Naive thymus-derived CD4-positive, alpha-beta T cell (primary cell): ENCODE measurements at regions not wholly inside any gene's neighbourhood (a gene's known extent, or its start where the extent isn't known, plus 50 kb on each side); places are given as distances from the start of the nearest gene placed in this dataset.

ENCODE experiments used
- ATAC-seq: fragments of 150-1000 bp; cut with Tn5 transposase; 2 replicates; pipeline ENCODE4 v1.10.0; 2021; ENCODE audit warnings: mild to moderate bottlenecking, moderate library complexity
- CTCF ChIA-PET: fragments of 350-600 bp; sonication (Branson Sonifier 250); formaldehyde crosslinking; loops from one replicate; lab custom pipeline; 2021; ENCODE audit warnings: antibody characterized with exemption; lab: Charles Lee
- POLR2A ChIA-PET: fragments of 350-600 bp; sonication (Branson Sonifier 250); formaldehyde crosslinking; loops from one replicate; lab custom pipeline; 2021; ENCODE audit warnings: antibody characterized with exemption, inconsistent platforms; lab: Charles Lee
- DNase-seq, 9 donors: peaks; one replicate each; pipeline versions ENCODE4 v3.0.0 to v3.0.0-alpha.2; 2020 to 2022; ENCODE audit warnings: mixed read lengths in 1 of 9
- H3K27ac ChIP-seq: one replicate; pipeline ENCODE4 v1.7.0; 2013; ENCODE audit warnings: mild to moderate bottlenecking, low read depth, low read length, moderate library complexity
- H3K27me3 ChIP-seq, 2 donors: one replicate each; pipeline ENCODE4 v1.7.0; 2013; ENCODE audit warnings: low read length in 2 of 2, mild to moderate bottlenecking in 2 of 2, moderate library complexity in 2 of 2; ENCODE audit not compliant: control insufficient read depth in 2 of 2, insufficient read depth in 2 of 2
- H3K36me3 ChIP-seq, 3 experiments: 1 replicate in 2 of 3; 2 replicates in 1 of 3; pipeline ENCODE4 v1.7.0; 2013; ENCODE audit warnings: low read length in 3 of 3, mild to moderate bottlenecking in 3 of 3, moderate library complexity in 1 of 3; ENCODE audit not compliant: insufficient read depth in 3 of 3, control insufficient read depth in 2 of 3
- H3K4me1 ChIP-seq, 2 donors: one replicate each; pipeline ENCODE4 v1.7.0; 2013; ENCODE audit warnings: low read length in 2 of 2, mild to moderate bottlenecking in 2 of 2, moderate library complexity in 1 of 2; ENCODE audit not compliant: control insufficient read depth in 2 of 2, insufficient read depth in 2 of 2
- H3K4me3 ChIP-seq: 2 replicates; pipeline ENCODE4 v1.7.0; 2013; ENCODE audit warnings: mild to moderate bottlenecking, low read length
- H3K9me3 ChIP-seq, 3 experiments: 1 replicate in 2 of 3; 2 replicates in 1 of 3; pipeline ENCODE4 v1.7.0; 2013; ENCODE audit warnings: low read length in 3 of 3; ENCODE audit not compliant: control insufficient read depth in 2 of 3
- H3K27ac Mint-ChIP-seq, 9 donors: one replicate each; pipeline ENCODE4 v1.8.0; 2020 to 2022; ENCODE audit warnings: mixed read lengths in 9 of 9, mild to moderate bottlenecking in 8 of 9, moderate library complexity in 5 of 9, inconsistent platforms in 2 of 9
- H3K27me3 Mint-ChIP-seq, 5 donors: one replicate each; pipeline ENCODE4 v1.8.0; 2021 to 2022; ENCODE audit warnings: mixed read lengths in 5 of 5, mild to moderate bottlenecking in 1 of 5
- H3K36me3 Mint-ChIP-seq, 5 donors: one replicate each; pipeline ENCODE4 v1.8.0; 2020 to 2022; ENCODE audit warnings: mixed read lengths in 5 of 5, mild to moderate bottlenecking in 3 of 5, inconsistent platforms in 1 of 5
- H3K4me1 Mint-ChIP-seq, 7 donors: one replicate each; pipeline ENCODE4 v1.8.0; 2020 to 2022; ENCODE audit warnings: mixed read lengths in 7 of 7, mild to moderate bottlenecking in 3 of 7, inconsistent platforms in 1 of 7
- H3K4me3 Mint-ChIP-seq, 10 donors: one replicate each; pipeline ENCODE4 v1.8.0; 2020 to 2022; ENCODE audit warnings: mild to moderate bottlenecking in 10 of 10, mixed read lengths in 10 of 10, moderate library complexity in 6 of 10, inconsistent platforms in 2 of 10
- H3K9me3 Mint-ChIP-seq, 11 donors: one replicate each; pipeline ENCODE4 v1.8.0; 2020 to 2022; ENCODE audit warnings: mixed read lengths in 11 of 11, mild to moderate bottlenecking in 4 of 11, inconsistent platforms in 1 of 11, moderate library complexity in 1 of 11
- intact Hi-C, 2 donors: fragments of 100-400 bp; cut with micrococcal nuclease; formaldehyde crosslinking; loops; one replicate each; pipeline ENCODE4 v1.15.1; 2023

GRCh38 chr3:72664184-72664975, 183.9 kb downstream of the SHQ1 start:
- ATAC-seq (no peak), DNase-seq (no peak)
- H3K27me3 Mint-ChIP-seq, result peaks cover 0 to 4% (median 0%) of the 10 kb centered on the region in 5 donors
- Histone ChIP-seq H3K9me3 (no peaks in the 10 kb centered on the region), H3K36me3 (no peaks in the 10 kb centered on the region), H3K4me1 (peaks cover 0 to 4% of the 10 kb centered on the region in 2 donors), H3K4me3 (no peak overlapping the region), H3K27me3 (no peaks in the 10 kb centered on the region), H3K27ac (no peak overlapping the region)
- ChIA-PET CTCF (interaction anchor here (0.5 to 5.9 kb wide), 6 partner anchors 150 to 789 kb away, joined by 3 to 242 read pairs (median 12); no protein-coding TSS in a partner anchor), POLR2A (interaction anchor here (3.2 kb wide), 1 partner anchor 158 kb away, joined by 32 read pairs; no protein-coding TSS in a partner anchor)
- no peaks in the 10 kb centered on the region for H3K9me3 Mint-ChIP-seq
- H3K4me3 Mint-ChIP-seq, result no peak overlapping the region
- H3K4me1 Mint-ChIP-seq, result peaks cover 0 to 6% (median 0%) of the 10 kb centered on the region in 7 donors
- peaks cover 0 to 3% (median 0%) of the 10 kb centered on the region in 5 donors for H3K36me3 Mint-ChIP-seq
- intact Hi-C loops, result loop anchor here in 1 of 2 donors (10.0 kb wide), 1 partner anchor 390 kb away; no protein-coding TSS in a partner anchor
- H3K27ac Mint-ChIP-seq, result peak overlapping the region in 1 of 9 donors; percentile 23

GRCh38 chr3:72663429-72663828, 184.8 kb downstream of the SHQ1 start:
- DNase-seq (no peak), ATAC-seq (no peak)
- Histone ChIP-seq H3K4me1 (peaks cover 0 to 4% of the 10 kb centered on the region in 2 donors), H3K27me3 (no peaks in the 10 kb centered on the region), H3K9me3 (no peaks in the 10 kb centered on the region), H3K27ac (no peak overlapping the region), H3K4me3 (no peak overlapping the region), H3K36me3 (no peaks in the 10 kb centered on the region)
- Mint-ChIP-seq H3K4me3 (no peak overlapping the region), H3K4me1 (peaks cover 1 to 15% (median 6%) of the 10 kb centered on the region in 7 donors), H3K27me3 (peaks cover 0 to 4% (median 4%) of the 10 kb centered on the region in 5 donors), H3K9me3 (no peaks in the 10 kb centered on the region), H3K36me3 (peaks cover 0 to 3% (median 0%) of the 10 kb centered on the region in 5 donors), H3K27ac (no peak overlapping the region)
- CTCF ChIA-PET, result interaction anchor here (5.9 kb wide), 1 partner anchor 158 kb away, joined by 242 read pairs; no protein-coding TSS in a partner anchor
- intact Hi-C loops, result loop anchor here in 1 of 2 donors (10.0 kb wide), 1 partner anchor 391 kb away; no protein-coding TSS in a partner anchor
- POLR2A ChIA-PET, result no interaction called here

GRCh38 chr3:72661115-72661457, 187.2 kb downstream of the SHQ1 start:
- intact Hi-C loops, result loop anchor here in 1 of 2 donors (10.0 kb wide), 1 partner anchor 394 kb away; no protein-coding TSS in a partner anchor
- peaks cover 0 to 9% of the 10 kb centered on the region in 2 donors for H3K4me1 ChIP-seq
- H3K9me3 Mint-ChIP-seq, result no peaks in the 10 kb centered on the region
- H3K36me3 Mint-ChIP-seq, result peaks cover 0 to 3% (median 0%) of the 10 kb centered on the region in 5 donors
- peaks cover 10 to 29% (median 19%) of the 10 kb centered on the region in 7 donors for H3K4me1 Mint-ChIP-seq
- no peaks in the 10 kb centered on the region for H3K36me3 ChIP-seq
- H3K27ac Mint-ChIP-seq, result no peak overlapping the region
- no peaks in the 10 kb centered on the region for H3K27me3 ChIP-seq
- ATAC-seq (no peak), DNase-seq (no peak)
- no peak overlapping the region for H3K27ac ChIP-seq
- H3K9me3 ChIP-seq, result no peaks in the 10 kb centered on the region
- no peak overlapping the region for H3K4me3 ChIP-seq
- peaks cover 0 to 6% (median 4%) of the 10 kb centered on the region in 5 donors for H3K27me3 Mint-ChIP-seq
- no peak overlapping the region for H3K4me3 Mint-ChIP-seq
- ChIA-PET CTCF (interaction anchor here (1.7 kb wide), 1 partner anchor 785 kb away, joined by 4 read pairs; no protein-coding TSS in a partner anchor), POLR2A (no interaction called here)

GRCh38 chr3:72660270-72661114, 187.8 kb downstream of the SHQ1 start:
- DNase-seq (no peak), ATAC-seq (no peak)
- Mint-ChIP-seq H3K27me3 (peaks cover 0 to 7% (median 4%) of the 10 kb centered on the region in 5 donors), H3K36me3 (peaks cover 0 to 3% (median 0%) of the 10 kb centered on the region in 5 donors), H3K9me3 (no peaks in the 10 kb centered on the region), H3K4me1 (peaks cover 10 to 30% (median 19%) of the 10 kb centered on the region in 7 donors), H3K27ac (no peak overlapping the region), H3K4me3 (no peak overlapping the region)
- CTCF ChIA-PET, result interaction anchor here (0.9 to 1.7 kb wide), 2 partner anchors 162 to 785 kb away, joined by 3 to 4 read pairs; no protein-coding TSS in a partner anchor
- peaks cover 0 to 9% of the 10 kb centered on the region in 2 donors for H3K4me1 ChIP-seq
- no peaks in the 10 kb centered on the region for H3K27me3 ChIP-seq
- POLR2A ChIA-PET, result interaction anchor here (1.2 kb wide), 1 partner anchor 79 kb away, joined by 3 read pairs; no protein-coding TSS in a partner anchor
- H3K36me3 ChIP-seq, result no peaks in the 10 kb centered on the region
- no peaks in the 10 kb centered on the region for H3K9me3 ChIP-seq
- H3K27ac ChIP-seq, result no peak overlapping the region
- intact Hi-C loops, result loop anchor here in 1 of 2 donors (10.0 kb wide), 1 partner anchor 394 kb away; no protein-coding TSS in a partner anchor
- no peak overlapping the region for H3K4me3 ChIP-seq

- Histone ChIP-seq H3K9me3 (no peaks in the 10 kb centered on the region), H3K4me1 (peaks cover 0 to 9% of the 10 kb centered on the region in 2 donors), H3K27me3 (no peaks in the 10 kb centered on the region), H3K36me3 (no peaks in the 10 kb centered on the region), H3K27ac (no peak overlapping the region), H3K4me3 (no peak overlapping the region)
- ChIA-PET POLR2A (interaction anchor here (1.2 kb wide), 1 partner anchor 80 kb away, joined by 3 read pairs; no protein-coding TSS in a partner anchor), CTCF (interaction anchor here (0.9 to 3.3 kb wide), 4 partner anchors 7 to 784 kb away, joined by 3 to 20 read pairs (median 9); no protein-coding TSS in a partner anchor)
- Mint-ChIP-seq H3K27me3 (peaks cover 5 to 10% (median 7%) of the 10 kb centered on the region in 5 donors), H3K4me1 (peaks cover 12 to 38% (median 19%) of the 10 kb centered on the region in 7 donors), H3K36me3 (peaks cover 0 to 3% (median 0%) of the 10 kb centered on the region in 5 donors), H3K9me3 (no peaks in the 10 kb centered on the region), H3K27ac (peak overlapping the region in 2 of 9 donors; percentile 9 to 50), H3K4me3 (no peak overlapping the region)
- intact Hi-C loops, result loop anchor here in 1 of 2 donors (10.0 kb wide), 1 partner anchor 405 kb away; no protein-coding TSS in a partner anchor
- ATAC-seq (no peak), DNase-seq (no peak)
Observed at GRCh38 chr3:72659596-72659995, 188.6 kb downstream of the SHQ1 start.
